Activated T-helper 2 cell treated with anti-CD3 and anti-CD28 coated beads, Interferon-gamma antibody, Interleukin-2, Interleukin-4, amounts not matched to agents 10 μg/mL and 5 μg/mL and 100 μg/mL, durations not matched to agents 14 hours and 24 hours and 36 hours (primary cell): ENCODE measurements at regions not wholly inside any gene's neighbourhood (a gene's known extent, or its start where the extent isn't known, plus 50 kb on each side); places are given as distances from the start of the nearest gene placed in this dataset.

ENCODE experiments used
- DNase-seq: peaks from one replicate; pipeline ENCODE4 v3.0.0; 2021; ENCODE audit warnings: low spot score
- H3K27ac Mint-ChIP-seq: one replicate; pipeline ENCODE4 v1.8.0; 2021; ENCODE audit warnings: mixed read lengths
- H3K27me3 Mint-ChIP-seq: one replicate; pipeline ENCODE4 v1.8.0; 2021; ENCODE audit warnings: low read depth, mixed read lengths
- H3K36me3 Mint-ChIP-seq: one replicate; pipeline ENCODE4 v1.8.0; 2021; ENCODE audit warnings: low read depth, mixed read lengths
- H3K4me1 Mint-ChIP-seq: one replicate; pipeline ENCODE4 v1.8.0; 2021; ENCODE audit warnings: low read depth, mixed read lengths
- H3K4me3 Mint-ChIP-seq: one replicate; pipeline ENCODE4 v1.8.0; 2021; ENCODE audit warnings: low read depth, mild to moderate bottlenecking, moderate library complexity, mixed read lengths
- H3K9me3 Mint-ChIP-seq: one replicate; pipeline ENCODE4 v1.8.0; 2021; ENCODE audit warnings: mixed read lengths
- intact Hi-C: fragments of 100-400 bp; cut with micrococcal nuclease; formaldehyde crosslinking; loops from one replicate; pipeline ENCODE4 v1.15.1; 2023

- Mint-ChIP-seq H3K27ac (no peak overlapping the region), H3K9me3 (peaks cover 19% of the 10 kb centered on the region), H3K27me3 (no peaks in the 10 kb centered on the region), H3K4me3 (no peak overlapping the region), H3K36me3 (no peaks in the 10 kb centered on the region), H3K4me1 (no peaks in the 10 kb centered on the region)
- no peak for DNase-seq
- intact Hi-C loops, result no loop called here
Measured at GRCh38 chr5:166062719-166063118, 2228.7 kb upstream of the WWC1 start.

DNA sequence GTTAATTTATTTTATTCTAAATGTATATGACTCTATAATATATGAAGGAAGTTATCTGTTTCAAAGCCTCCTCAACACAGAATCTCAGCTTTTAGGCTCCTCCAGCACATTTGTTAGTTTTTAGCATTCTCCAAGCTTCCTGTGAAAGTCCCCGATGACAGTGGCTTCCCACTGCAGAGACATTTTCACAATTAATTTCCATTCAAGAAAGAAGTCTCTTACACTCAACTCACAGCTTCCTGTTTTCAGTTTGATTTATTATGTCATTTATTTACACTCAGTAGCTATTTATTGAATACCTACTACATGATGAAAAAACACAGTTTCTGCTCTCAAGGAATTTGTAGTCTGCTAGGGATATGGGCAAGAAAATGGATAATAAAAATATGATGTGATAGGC lies 2228.2 kb upstream of the WWC1 start:
- H3K27ac Mint-ChIP-seq, result no peak overlapping the region
- no peak for DNase-seq
- H3K36me3 Mint-ChIP-seq, result no peaks in the 10 kb centered on the region
- no peak overlapping the region for H3K4me3 Mint-ChIP-seq
- peaks cover 24% of the 10 kb centered on the region for H3K9me3 Mint-ChIP-seq
- H3K4me1 Mint-ChIP-seq, result no peaks in the 10 kb centered on the region
- intact Hi-C loops, result no loop called here
- no peaks in the 10 kb centered on the region for H3K27me3 Mint-ChIP-seq

- Mint-ChIP-seq H3K4me1 (no peaks in the 10 kb centered on the region), H3K27ac (no peak overlapping the region), H3K4me3 (no peak overlapping the region), H3K36me3 (no peaks in the 10 kb centered on the region), H3K27me3 (no peaks in the 10 kb centered on the region), H3K9me3 (peaks cover 35% of the 10 kb centered on the region)
- intact Hi-C loops, result no loop called here
- DNase-seq, result no peak
Measured at GRCh38 chr5:166068547-166069335, 2222.7 kb upstream of the WWC1 start.

GRCh38 chr5:166073901-166074581 lies 2217.4 kb upstream of the WWC1 start:
- no peaks in the 10 kb centered on the region for H3K27me3 Mint-ChIP-seq
- intact Hi-C loops, result no loop called here
- H3K4me3 Mint-ChIP-seq, result no peak overlapping the region
- no peak for DNase-seq
- H3K27ac Mint-ChIP-seq, result no peak overlapping the region
- peaks cover 27% of the 10 kb centered on the region for H3K9me3 Mint-ChIP-seq
- H3K36me3 Mint-ChIP-seq, result no peaks in the 10 kb centered on the region
- no peaks in the 10 kb centered on the region for H3K4me1 Mint-ChIP-seq

- Mint-ChIP-seq H3K36me3 (no peaks in the 10 kb centered on the region), H3K27me3 (no peaks in the 10 kb centered on the region), H3K4me1 (no peaks in the 10 kb centered on the region), H3K4me3 (no peak overlapping the region), H3K9me3 (peaks cover 23% of the 10 kb centered on the region), H3K27ac (no peak overlapping the region)
- intact Hi-C loops, result no loop called here
- DNase-seq, result no peak
Measured at GRCh38 chr5:166074582-166075481, 2216.6 kb upstream of the WWC1 start.

DNA sequence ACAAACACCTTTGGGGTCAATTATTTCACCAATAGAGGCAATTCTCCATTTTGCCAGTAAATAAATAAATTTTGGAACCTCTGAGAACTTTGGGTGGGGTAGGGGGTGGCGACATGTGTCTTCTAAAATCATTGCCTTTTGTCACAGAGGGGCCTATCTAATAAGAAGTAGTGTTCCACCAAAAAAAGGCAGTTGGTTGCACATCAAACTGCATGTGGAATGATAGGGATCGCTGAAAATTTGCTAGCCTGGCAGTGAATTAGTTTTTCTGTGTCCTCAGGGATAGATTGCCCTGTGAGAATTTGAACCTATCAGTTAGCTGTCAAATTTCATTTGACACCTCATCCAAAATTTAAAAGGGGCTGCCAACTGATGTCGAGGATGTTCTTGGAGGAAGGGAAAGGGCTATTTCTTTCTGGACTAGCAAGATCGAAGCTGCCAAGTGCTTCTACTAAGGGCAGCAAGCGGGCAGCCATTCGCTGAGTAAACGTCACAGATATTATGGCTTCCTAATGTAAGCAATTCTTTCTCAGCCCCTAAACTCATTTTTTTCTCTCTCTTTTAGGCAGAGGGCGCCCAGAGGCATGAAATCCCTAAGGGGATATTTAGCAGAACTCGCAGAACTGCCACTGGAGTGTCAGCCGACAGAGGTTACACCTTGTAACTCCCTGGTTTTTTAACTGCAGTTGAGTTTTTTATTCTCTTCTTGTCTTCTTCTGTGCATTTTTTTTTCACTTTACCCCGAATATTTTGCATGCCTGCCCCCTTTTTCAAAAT lies 2208.1 kb upstream of the WWC1 start:
- intact Hi-C loops, result no loop called here
- no peaks in the 10 kb centered on the region for H3K4me1 Mint-ChIP-seq
- H3K36me3 Mint-ChIP-seq, result no peaks in the 10 kb centered on the region
- no peak for DNase-seq
- no peaks in the 10 kb centered on the region for H3K27me3 Mint-ChIP-seq
- H3K9me3 Mint-ChIP-seq, result peaks cover 22% of the 10 kb centered on the region
- H3K4me3 Mint-ChIP-seq, result no peak overlapping the region
- no peak overlapping the region for H3K27ac Mint-ChIP-seq

DNA sequence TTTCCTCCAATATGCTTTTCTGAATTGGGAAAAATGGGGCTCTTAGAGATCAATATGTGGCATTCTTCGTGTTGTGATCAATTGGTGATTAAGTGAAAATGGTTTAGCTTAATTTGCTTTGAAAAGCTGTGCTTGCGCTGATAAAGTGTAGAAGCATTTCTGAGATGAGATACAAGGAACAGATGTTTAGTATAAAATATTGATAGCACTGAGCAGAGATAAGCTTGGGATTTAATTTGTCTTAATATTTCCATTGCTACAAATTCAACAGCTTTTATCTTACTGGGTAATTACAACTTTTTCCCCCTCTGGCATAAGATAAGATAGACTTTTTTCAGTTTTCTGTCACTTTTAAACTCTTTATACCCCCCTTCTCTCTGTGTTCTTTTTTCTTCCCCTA lies 2204.9 kb upstream of the WWC1 start:
- Mint-ChIP-seq H3K36me3 (no peaks in the 10 kb centered on the region), H3K27ac (no peak overlapping the region), H3K9me3 (peaks cover 26% of the 10 kb centered on the region), H3K27me3 (no peaks in the 10 kb centered on the region), H3K4me1 (no peaks in the 10 kb centered on the region), H3K4me3 (no peak overlapping the region)
- no peak for DNase-seq
- intact Hi-C loops, result no loop called here

- H3K4me3 Mint-ChIP-seq, result no peak overlapping the region
- no peak for DNase-seq
- no peaks in the 10 kb centered on the region for H3K27me3 Mint-ChIP-seq
- H3K4me1 Mint-ChIP-seq, result no peaks in the 10 kb centered on the region
- no peaks in the 10 kb centered on the region for H3K36me3 Mint-ChIP-seq
- H3K9me3 Mint-ChIP-seq, result peaks cover 26% of the 10 kb centered on the region
- intact Hi-C loops, result no loop called here
- no peak overlapping the region for H3K27ac Mint-ChIP-seq
Measured at GRCh38 chr5:166088389-166089039, 2202.9 kb upstream of the WWC1 start.

- Mint-ChIP-seq H3K4me3 (no peak overlapping the region), H3K27ac (no peak overlapping the region), H3K36me3 (no peaks in the 10 kb centered on the region), H3K4me1 (no peaks in the 10 kb centered on the region), H3K9me3 (peaks cover 28% of the 10 kb centered on the region), H3K27me3 (no peaks in the 10 kb centered on the region)
- intact Hi-C loops, result no loop called here
- DNase-seq, result no peak
Measured at GRCh38 chr5:166091931-166092330, 2199.5 kb upstream of the WWC1 start.

DNA sequence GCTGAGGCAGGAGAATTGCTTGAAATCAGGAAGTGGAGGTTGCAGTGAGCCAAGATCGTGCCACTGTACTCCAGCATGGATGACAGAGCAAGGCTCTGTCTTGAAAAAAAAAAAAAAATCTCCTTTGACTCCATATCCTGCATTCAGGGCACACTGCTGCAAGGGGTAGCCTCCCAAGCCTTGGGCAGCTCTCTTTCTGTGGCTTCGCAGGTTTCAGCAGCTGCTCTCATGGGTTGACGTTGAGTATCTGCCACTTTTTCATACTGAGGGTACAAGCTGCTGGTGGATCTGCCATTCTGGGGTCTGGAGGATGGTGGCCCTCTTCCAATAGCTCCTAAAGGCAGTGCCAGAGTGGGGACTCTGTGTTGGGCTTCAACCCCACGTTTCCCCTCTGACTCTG lies 2198.1 kb upstream of the WWC1 start:
- H3K27ac Mint-ChIP-seq, result no peak overlapping the region
- no peak for DNase-seq
- no peak overlapping the region for H3K4me3 Mint-ChIP-seq
- H3K9me3 Mint-ChIP-seq, result peaks cover 18% of the 10 kb centered on the region
- intact Hi-C loops, result no loop called here
- no peaks in the 10 kb centered on the region for H3K27me3 Mint-ChIP-seq
- H3K36me3 Mint-ChIP-seq, result no peaks in the 10 kb centered on the region
- no peaks in the 10 kb centered on the region for H3K4me1 Mint-ChIP-seq

DNA sequence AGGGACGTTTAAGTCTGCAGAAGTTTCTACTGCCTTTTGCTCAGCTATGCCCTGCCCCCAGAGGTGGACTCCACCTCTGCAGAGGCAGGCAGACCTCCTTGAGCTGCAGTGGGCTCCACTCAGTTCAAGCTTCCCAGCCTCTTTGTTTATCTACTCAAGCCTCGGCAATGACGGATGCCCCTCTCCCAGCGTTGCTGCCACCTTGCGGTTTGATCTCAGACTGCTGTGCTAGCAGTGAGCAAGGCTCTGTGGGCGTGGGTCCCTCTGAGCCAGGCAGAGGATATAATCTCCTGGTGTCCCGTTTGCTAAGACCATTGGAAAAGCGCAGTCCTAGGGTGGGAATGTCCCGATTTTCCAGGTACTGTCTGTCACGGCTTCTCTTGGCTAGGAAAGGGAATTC lies 2188.5 kb upstream of the WWC1 start:
- Mint-ChIP-seq H3K4me3 (no peak overlapping the region), H3K27ac (no peak overlapping the region), H3K27me3 (no peaks in the 10 kb centered on the region), H3K9me3 (peaks cover 20% of the 10 kb centered on the region), H3K4me1 (no peaks in the 10 kb centered on the region), H3K36me3 (no peaks in the 10 kb centered on the region)
- intact Hi-C loops, result no loop called here
- no peak for DNase-seq

DNA sequence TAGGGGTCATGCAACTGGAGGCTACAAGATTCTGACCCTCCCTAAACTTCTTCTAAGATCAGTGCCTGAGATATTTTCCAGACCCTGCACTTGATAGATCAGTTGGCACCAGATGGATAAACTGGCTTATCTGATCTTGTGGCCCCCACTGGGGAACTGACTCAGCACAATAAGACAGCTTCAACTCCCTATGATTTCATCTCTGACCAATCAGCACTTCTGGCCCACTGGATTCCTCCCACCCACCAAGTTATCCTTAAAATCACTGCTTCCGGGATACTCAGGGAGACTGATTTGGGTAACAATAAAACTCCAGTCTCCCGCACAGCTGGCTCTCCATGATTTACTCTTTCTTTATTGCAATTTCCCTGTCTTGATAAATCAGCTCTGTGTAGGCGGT lies 2180.4 kb upstream of the WWC1 start:
- Mint-ChIP-seq H3K27me3 (no peaks in the 10 kb centered on the region), H3K4me1 (no peaks in the 10 kb centered on the region), H3K4me3 (no peak overlapping the region), H3K36me3 (no peaks in the 10 kb centered on the region), H3K9me3 (peaks cover 18% of the 10 kb centered on the region), H3K27ac (no peak overlapping the region)
- no peak for DNase-seq
- intact Hi-C loops, result no loop called here
